ENCODE measurements at regions not wholly inside any gene's neighbourhood (a gene's known extent, or its start where the extent isn't known, plus 50 kb on each side); places are given as distances from the start of the nearest gene placed in this dataset.

GRCh38 chr3:72062017-72062416, 277.1 kb upstream of the PROK2 start:
- no peak for TF ChIP-seq CTCF (conservative IDR thresholded peaks at IDR 0.05; ENCODE audit: low read depth)
- CTCF ChIA-PET: no interaction called here
- POLR2A ChIA-PET (ENCODE audit: low non-redundant PET): no interaction called here
- DNase-seq (ENCODE audit: low spot score): no peak
- no peak overlapping the region for H3K27ac ChIP-seq

- no peak overlapping the region for H3K27ac ChIP-seq
- TF ChIP-seq CTCF (conservative IDR thresholded peaks at IDR 0.05; ENCODE audit: low read depth): no peak
- no peak for DNase-seq (ENCODE audit: low spot score)
- ChIA-PET CTCF (no interaction called here), POLR2A (ENCODE audit: low non-redundant PET) (no interaction called here)
Measured at GRCh38 chr3:72060447-72061034, 275.6 kb upstream of the PROK2 start.

- POLR2A ChIA-PET (ENCODE audit: low non-redundant PET): no interaction called here
- TF ChIP-seq CTCF (conservative IDR thresholded peaks at IDR 0.05; ENCODE audit: low read depth): no peak
- no peak overlapping the region for H3K27ac ChIP-seq
- DNase-seq (ENCODE audit: low spot score): no peak
- CTCF ChIA-PET: interaction anchor here (0.6 kb wide), 1 partner anchor 262 kb away, joined by 3 read pairs; no protein-coding TSS in a partner anchor
Measured at GRCh38 chr3:72058493-72059081, 273.6 kb upstream of the PROK2 start.

- ChIA-PET POLR2A (ENCODE audit: low non-redundant PET) (no interaction called here), CTCF (no interaction called here)
- no peak for DNase-seq (ENCODE audit: low spot score)
- no peak overlapping the region for H3K27ac ChIP-seq
- no peak for TF ChIP-seq CTCF (conservative IDR thresholded peaks at IDR 0.05; ENCODE audit: low read depth)
Measured at GRCh38 chr3:72055436-72055835, 270.5 kb upstream of the PROK2 start.

GRCh38 chr3:72054976-72055375, 270.0 kb upstream of the PROK2 start:
- DNase-seq (ENCODE audit: low spot score): no peak
- CTCF ChIA-PET: interaction anchor here (0.6 kb wide), 1 partner anchor 1001 kb away, joined by 3 read pairs; no protein-coding TSS in a partner anchor

GRCh38 chr3:72052841-72053409, 268.0 kb upstream of the PROK2 start:
- CTCF ChIA-PET: no interaction called here
- no peak for TF ChIP-seq CTCF (conservative IDR thresholded peaks at IDR 0.05; ENCODE audit: low read depth)
- DNase-seq (ENCODE audit: low spot score): no peak
- POLR2A ChIA-PET (ENCODE audit: low non-redundant PET): no interaction called here
- no peak overlapping the region for H3K27ac ChIP-seq

More at GRCh38 chr3:72054976-72055375, 270.0 kb upstream of the PROK2 start:
- H3K27ac ChIP-seq: no peak overlapping the region
- POLR2A ChIA-PET (ENCODE audit: low non-redundant PET): no interaction called here
- no peak for TF ChIP-seq CTCF (conservative IDR thresholded peaks at IDR 0.05; ENCODE audit: low read depth)
